ENCODE measurements at regions not wholly inside any gene's neighbourhood (a gene's known extent, or its start where the extent isn't known, plus 50 kb on each side); places are given as distances from the start of the nearest gene placed in this dataset.

GRCh38 chr9:8088477-8088876 is 288.9 kb upstream of the DMAC1 start:
- TF ChIP-seq CTCF (IDR thresholded peaks at IDR 0.05; ENCODE audit: borderline replicate concordance, extremely low read depth, low read length, poor library complexity, severe bottlenecking) (no peak), EZH2 (IDR thresholded peaks at IDR 0.05; ENCODE audit: borderline replicate concordance, low read depth, low read length, severe bottlenecking) (no peak)
